Gastroesophageal sphincter (tissue), 3 donors: ENCODE measurements at regions not wholly inside any gene's neighbourhood (a gene's known extent, or its start where the extent isn't known, plus 50 kb on each side); places are given as distances from the start of the nearest gene placed in this dataset.

Experiments
- CTCF ChIP-seq, 4 experiments: fragments of 200-600 bp in 2 of 4; fragments of 450-650 bp in 2 of 4; sonication (generic) in 1 of 4; IDR thresholded peaks; one replicate each; pipeline ENCODE4 v1.5.1; 2017 to 2019; ENCODE audit warnings: antibody characterized with exemption in 4 of 4, mild to moderate bottlenecking in 2 of 4, moderate library complexity in 2 of 4
- POLR2A ChIP-seq, 2 donors: fragments of 450-650 bp; IDR thresholded peaks; one replicate each; pipeline ENCODE4 v1.6.1; 2017; ENCODE audit warnings: antibody characterized with exemption in 2 of 2, mild to moderate bottlenecking in 2 of 2, moderate library complexity in 1 of 2
- POLR2AphosphoS5 ChIP-seq: sonication (generic); formaldehyde crosslinking; IDR thresholded peaks from one replicate; pipeline ENCODE4 v1.6.1; 2017; ENCODE audit warnings: antibody characterized with exemption

- TF ChIP-seq POLR2A (IDR thresholded peaks at IDR 0.05) = no peak
- TF ChIP-seq CTCF (IDR thresholded peaks at IDR 0.05) = no peak
- no peak for TF ChIP-seq POLR2AphosphoS5
These were observed 191.5 kb downstream of the SLIT2 start for GRCh38 chr4:20443015-20443805.
